HG02759 (cell line): ENCODE measurements at regions not wholly inside any gene's neighbourhood (a gene's known extent, or its start where the extent isn't known, plus 50 kb on each side); places are given as distances from the start of the nearest gene placed in this dataset.

Experiments used
- ATAC-seq: cut with Tn5 transposase; IDR thresholded peaks from one replicate; pipeline ENCODE4 v1.9.1; 2021; ENCODE audit warnings: mild to moderate bottlenecking, moderate library complexity; ENCODE audit not compliant: unreplicated experiment

DNA sequence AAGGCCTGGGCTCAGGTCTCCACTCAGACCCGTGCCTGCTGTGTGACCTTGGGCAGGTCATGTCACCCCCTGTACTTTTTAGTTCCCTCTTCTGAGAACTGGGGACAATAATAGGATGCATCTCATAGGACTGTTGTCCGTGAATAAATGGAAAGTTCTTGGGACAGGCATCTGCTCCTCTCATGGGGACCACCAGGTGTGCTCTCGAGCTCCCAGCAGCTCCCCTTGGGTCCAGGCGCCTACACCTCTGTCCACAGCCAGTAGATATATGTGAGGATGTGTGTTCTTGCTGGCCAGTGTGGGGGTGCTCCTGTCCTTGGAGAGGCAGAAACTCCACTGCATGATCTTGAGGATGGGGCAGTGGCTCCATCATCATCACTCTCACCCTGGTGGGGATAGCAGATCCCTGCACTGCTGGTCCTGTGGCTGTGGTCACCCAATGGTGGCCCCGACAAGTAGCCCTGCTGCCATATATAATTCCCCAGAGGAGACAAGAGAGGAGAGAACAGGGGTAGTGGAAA is 257.6 kb upstream of the TLE3 start:
- no peak for ATAC-seq

DNA sequence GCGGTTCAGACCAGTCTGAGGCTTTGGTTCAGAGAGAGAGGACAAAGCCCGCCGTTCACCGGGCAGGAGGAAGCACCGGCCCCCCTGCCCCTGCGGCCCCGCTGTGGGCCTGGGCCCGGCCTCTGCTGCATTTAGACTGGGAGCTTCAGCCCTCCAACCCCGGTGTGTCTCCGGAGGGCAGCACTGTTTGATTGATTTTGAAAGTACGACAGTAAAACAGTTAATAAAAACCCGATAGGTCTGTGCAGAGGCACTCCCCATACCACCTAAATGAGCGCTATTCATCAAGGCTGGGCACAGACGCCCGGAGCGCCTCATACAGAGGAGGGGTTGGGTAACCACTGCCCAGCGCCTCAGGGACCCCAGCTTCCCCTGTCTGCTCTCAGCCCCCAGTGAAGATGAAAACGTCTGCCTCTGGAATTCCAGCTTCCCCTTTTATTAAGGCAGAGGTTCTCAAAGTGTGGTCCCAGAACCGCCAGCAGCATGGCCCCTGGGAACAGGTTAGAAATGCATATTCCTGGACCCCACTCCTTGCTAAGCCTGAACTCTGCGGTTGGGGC is 256.7 kb upstream of the TLE3 start:
- no peak for ATAC-seq

DNA sequence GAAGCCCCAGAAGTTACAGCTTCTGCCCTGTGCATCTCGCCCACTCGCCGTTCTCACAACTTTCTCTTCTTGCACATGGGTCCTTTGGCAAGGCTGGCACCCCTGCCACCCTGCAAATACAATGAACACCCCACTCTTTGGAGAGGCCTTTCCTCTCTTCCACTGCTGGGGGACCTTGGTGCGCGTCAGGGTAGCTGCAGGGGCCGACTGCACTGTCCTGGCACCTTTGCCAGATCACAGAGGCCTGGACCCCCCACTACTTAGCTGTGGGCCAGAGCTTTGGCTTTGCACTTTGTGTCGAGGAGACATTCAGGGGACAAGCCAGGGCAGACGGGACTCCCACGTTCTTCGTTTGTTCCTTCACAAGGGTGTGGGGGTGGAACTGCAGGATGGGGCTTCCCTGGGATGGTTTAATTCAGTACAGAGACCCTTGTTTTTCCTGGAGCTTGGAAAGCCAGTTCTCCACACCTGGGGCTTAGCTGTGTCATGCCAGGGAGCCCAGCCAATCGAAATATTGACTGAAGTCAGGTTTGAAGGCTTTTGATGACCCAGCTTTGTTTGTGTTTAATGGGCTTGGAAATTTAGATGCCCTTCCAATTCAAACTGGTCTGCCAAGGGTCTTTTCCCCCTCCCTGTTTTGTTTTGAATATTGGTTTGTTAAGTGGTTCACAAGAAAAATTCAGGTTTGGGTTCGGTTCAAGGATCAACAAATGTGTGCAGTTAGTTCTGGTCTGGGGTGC is 256.1 kb upstream of the TLE3 start:
- ATAC-seq, result no peak

DNA sequence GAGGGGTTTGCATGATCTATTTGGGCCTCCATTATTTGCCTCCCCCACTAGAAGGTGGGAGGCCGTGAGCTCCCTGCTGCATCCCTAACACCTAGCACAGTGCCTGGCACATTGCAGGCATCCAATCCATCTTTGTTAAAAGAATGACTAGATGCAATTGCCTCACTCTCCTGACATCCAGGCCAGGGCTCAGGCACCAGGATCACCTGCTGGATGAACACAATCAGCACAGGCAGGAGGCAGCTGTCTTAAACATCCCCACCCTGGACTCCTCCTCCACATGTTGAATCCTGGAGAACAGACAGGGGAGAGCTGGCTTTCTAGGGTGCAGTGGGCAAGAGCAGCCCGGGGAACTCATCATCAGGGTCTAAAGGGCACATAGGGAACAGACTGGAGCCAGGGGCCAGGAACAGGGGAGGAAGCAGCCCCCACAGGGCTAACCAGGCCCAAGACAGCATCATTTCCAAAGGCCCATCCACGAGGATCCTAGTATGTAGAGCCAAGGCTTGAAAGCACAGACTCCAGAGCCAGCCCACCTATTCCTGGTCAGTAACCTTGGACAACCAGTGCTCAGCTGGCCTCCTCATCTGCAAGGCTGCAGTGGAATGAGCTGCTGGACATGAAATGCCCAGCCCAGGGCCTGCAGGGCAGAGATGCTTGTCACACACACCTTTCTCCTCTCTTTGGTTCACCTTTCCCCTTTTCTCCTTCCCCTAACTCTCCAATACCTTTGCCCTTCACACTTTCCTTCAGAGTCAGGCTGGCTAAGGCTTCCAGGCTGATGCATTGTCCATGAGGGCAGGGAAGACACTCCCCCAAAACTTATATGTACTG is 254.4 kb upstream of the TLE3 start:
- ATAC-seq, result no peak

DNA sequence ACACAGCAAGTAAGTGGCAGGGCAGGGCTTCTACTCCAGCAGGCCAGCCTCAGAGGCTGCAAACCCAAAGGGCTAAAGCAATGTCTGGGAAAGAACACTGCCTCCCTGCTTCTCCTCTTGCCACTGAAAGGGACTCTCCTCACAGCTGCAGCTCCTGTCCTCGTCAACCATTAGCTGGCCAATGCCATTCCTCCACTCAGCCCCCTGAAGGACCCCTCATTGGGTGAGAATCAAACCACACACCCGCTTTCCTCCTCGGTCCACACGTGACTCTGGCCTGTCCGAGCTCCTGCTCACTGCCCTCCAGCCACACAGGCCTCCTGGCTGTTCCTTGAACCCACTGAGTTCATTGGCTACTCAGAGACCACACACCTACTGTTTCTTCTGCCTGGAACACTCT is 253.7 kb upstream of the TLE3 start:
- no peak for ATAC-seq

DNA sequence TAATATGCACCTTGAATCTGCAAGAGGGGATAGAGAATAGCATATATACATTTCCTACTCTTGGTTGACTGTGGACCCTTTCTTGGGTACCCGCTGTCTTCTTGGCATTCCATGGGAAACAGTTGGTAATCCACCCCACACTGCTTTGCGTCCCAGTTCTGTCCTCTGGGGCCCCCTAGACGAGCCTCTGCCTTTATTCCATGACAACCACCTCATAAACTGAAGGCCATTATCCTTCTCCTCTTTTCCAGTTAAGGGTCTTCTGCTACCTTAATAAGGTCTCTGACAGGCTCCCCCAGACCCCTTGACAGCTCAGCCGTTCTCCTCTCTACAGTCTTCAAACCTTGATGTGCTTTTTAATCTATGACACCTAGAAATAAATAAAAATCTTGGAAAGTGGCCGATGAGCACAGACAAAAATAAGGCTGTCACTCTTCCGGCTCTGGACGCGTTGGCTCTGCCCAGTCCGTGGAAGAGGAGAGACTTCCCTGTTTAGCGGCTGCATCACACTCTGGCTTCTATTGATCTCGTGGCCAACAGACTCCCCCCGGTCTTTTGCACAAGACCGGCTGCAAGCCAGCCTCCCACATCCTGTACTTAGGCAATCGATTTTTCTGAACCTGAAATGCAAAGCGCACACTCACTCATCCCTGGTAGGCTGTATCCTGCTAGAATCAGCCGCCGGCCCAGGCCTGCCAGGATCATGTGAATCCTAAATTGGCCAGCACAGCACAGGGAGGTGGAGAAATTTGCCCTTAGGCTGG is 251.0 kb upstream of the TLE3 start:
- no peak for ATAC-seq

DNA sequence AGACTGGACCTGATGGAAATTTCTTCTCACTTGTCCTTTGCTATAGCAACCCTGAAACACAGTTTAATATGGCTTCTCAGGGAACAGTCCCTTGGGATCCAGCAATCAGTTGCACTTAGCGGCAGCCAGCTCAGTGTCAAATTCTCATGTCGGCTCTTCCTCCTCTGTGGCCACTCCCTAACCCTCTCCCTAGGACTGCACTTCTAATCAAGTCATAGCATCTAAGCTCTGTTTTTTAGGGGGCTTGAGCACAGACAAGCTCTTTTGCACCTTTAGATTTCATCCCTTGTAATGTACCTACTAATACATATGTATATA is 250.5 kb upstream of the TLE3 start:
- ATAC-seq, result no peak

DNA sequence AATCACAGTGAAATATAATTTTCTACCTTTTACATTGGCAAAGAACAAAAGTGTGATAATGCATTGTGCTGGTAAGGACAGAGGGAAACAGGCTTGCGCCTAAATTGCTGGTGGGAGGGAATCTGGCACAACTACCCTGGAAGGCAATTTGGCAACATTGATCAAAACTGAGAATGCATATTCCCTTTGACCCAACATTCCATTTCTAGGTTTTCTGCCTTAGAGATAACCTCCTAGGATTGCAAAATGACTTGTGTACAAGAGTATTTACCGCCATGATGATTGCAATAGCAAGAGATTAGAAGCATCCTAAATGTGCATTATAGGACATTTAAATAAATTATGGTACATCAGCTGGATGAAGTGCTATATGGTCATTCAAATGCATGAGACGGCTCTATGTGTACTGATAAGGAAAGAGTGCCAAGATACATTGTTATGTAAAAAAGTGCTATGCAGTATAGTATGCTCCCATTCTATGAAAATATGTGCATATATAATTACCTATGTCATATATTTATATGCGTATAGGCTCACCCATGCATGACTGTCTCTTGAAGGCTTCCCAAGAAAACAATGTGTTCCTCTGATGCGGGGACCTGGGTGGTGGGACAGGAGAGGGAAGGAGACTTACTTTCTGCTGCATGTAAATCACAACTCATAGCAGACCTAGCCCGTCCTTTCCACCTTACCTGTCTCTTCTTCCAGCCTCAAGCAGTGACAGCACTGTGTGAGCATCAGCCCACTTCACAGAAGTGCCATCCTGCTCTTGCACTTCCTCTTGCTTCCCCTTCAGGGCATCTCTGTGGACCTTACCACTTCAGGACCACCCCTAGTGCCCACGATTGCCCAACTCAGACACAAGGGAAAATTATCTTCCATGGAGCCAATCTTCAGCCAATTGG is 249.9 kb upstream of the TLE3 start:
- no peak for ATAC-seq

DNA sequence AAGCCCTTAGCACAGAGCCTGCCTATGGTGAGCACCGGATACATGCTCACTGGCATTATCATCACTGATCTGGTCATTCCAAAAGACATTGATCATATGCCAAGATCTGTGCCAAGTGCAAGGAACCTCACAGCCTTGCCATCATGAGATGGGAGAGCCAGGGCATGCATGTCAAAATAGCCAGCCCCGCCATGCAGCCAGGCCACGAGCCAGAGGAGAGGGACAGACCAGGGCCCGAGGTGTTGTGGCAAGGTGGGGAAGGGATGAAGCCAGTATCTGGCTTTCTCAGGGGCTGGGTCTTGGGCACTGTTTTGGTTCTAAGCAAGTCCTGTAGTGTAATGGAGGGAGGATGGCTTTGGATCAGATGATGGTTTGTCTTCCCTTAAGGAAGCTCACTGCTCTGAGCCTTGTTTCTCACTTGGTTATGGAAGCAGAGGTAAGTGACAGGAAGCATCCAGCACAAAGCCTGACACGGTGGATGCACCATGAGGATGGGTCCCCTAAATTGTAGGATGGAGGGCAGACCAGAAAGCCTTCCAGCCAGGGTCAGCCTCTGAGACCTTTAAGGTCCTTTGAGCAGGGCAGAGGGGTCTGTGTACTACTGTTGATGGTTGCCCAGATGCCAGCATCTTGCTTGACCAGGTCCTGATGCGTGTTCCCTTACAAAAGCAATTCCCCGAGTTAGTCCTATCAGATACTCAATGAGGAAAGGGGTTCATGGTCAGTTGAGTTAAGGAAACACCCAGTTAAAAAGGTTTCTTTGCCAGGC is 247.7 kb upstream of the TLE3 start:
- ATAC-seq, result no peak

DNA sequence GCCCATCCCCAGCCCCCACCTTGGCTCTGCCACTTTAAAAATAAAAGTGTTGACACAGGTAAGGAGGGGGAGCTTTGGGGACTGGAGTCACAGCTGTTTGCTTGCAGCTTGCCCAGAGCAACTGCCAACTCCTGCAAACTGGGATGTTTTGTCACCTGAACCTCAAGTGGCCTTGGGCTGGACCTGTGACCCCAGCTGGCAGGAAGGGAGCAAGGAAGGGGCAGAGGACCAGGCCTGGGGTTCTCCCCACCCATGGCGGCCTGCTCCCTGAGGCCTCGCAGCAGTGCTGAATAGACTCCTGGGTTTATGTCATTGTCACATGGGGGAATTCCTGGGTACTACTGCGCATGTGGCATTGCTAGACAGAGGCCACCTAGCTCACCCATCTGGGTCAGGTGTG is 246.9 kb upstream of the TLE3 start:
- no peak for ATAC-seq

DNA sequence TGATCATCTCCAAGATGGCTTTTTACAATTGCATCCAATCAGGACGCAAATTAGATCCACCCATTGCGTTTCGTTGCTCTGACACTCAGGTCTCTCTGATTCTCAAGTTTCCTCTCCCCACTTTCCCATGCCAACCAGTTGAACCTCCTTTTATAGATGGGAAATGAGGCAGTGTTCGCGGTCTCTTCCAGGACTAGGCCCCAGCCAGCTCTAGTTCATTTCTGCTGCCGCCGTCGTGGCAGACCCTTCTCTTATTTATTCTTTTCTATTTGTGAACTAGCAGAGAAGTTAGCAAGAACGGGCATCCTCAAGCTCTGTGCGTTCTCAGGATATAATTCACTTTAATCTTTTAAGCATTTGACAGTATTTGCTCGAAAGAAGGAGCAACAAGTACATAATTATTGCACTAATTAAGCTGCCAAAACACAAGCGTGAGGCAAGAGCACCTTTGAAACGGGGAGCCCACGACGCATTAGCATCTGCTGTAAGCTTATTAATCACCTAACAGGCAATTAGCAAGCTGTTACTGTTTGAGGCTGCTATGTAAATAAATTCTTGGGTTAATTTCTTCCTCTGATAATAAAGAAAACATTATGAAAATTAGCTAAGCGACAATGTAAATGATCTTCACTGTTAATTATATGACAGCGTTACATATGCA is 246.4 kb upstream of the TLE3 start:
- no peak for ATAC-seq

DNA sequence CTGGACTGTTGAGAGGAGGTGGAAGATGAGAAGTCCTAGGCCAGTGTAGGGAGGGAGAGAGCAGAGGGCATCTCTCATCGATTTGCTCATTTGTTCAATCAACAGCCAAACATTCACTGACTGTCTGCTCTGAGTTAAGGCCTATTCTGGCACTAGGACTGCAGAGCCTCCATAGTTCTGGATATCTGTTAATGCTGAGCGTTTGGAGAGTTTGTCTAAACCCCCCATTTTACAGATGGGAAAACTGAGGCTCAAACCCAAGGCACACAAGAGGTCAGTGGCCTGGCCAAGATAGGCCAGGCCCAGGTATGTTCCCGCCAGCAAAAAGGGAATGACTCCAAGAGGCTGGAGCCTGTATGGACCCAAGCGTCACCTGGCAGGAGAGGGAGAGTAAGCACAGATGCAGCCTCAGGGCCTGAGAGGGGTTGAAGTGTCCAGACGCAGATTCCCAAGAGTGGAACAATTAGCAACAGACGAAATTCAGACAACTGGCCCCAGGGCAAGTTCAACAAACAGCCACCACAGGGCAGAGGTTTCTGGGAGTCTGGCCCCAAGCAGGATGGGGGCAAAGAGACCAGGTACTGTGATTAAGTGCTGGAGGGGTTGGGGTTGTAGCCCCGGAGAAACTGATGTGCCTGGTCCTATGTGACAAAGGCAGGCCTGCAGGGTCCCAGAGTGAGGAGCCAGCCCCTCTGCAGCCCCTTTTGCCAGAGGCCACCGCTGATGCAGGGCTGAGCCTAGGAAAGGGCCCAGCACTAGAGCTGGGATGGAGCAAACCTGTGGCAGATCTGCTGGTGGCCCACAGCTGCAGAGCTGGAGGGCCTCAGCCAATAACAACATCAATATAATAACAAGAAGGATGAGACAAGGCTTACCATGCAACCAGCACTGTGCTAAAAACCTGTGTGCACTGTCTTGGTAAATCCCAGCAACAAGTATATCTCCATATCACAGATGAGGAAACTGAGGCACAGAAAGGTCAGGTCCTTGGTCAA is 245.1 kb upstream of the TLE3 start:
- ATAC-seq, result no peak

DNA sequence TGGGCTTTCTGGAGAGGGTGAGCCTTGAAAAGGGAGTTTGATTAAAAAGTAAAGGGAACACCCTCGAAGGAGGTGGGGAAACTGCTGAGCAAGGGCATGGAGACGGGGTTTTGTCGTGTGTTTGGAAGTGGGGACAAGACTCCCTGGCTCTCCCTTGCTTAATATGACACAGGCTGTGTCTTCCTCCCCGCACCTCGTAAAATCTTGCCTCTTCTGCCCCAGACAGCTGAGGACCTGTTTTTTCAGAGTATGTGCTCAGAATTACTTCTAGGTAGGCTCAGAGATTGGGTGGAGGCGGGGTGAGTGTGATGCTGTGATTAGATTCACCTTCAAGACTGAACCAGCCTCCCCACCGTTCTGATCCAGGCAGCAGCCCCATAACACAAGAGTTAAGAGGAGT is 244.4 kb upstream of the TLE3 start:
- ATAC-seq, result no peak

DNA sequence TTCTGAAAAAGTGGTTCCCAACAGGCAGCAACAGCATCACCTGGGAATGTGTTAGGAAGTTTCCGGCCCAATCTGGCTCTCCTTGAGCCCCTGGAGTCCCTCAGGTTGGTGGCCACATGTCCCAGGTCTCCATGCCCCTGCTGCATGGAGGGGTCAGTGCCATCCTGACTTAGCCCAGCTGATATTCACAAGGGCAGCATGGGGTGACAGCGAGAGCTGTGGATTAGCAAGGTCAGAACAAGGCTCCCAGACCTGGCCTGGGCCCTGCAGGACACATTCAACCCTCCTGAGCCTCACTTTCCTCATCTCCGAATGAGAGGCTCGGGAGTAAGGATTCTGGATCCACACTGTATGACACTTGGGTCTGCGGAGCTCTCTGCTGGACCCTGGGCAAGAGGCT is 243.8 kb upstream of the TLE3 start:
- no peak for ATAC-seq

DNA sequence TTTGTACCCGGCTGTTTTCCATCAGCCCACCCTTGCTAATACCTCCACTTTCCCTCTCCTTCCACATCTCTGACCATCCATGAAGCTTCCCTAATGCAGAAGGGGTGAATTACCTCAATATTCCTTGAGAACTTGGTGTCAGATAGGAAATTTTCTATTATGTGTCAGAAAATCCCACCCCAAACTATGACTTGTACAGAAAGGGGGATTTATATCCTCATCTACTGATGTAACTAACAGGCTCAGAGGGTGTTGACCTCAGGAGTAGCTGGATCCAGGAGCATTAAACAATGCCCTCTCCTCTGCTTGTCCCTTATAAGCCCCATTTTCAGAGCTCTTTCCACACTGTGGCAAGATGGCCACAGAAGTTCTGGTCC is 242.8 kb upstream of the TLE3 start:
- ATAC-seq, result no peak

DNA sequence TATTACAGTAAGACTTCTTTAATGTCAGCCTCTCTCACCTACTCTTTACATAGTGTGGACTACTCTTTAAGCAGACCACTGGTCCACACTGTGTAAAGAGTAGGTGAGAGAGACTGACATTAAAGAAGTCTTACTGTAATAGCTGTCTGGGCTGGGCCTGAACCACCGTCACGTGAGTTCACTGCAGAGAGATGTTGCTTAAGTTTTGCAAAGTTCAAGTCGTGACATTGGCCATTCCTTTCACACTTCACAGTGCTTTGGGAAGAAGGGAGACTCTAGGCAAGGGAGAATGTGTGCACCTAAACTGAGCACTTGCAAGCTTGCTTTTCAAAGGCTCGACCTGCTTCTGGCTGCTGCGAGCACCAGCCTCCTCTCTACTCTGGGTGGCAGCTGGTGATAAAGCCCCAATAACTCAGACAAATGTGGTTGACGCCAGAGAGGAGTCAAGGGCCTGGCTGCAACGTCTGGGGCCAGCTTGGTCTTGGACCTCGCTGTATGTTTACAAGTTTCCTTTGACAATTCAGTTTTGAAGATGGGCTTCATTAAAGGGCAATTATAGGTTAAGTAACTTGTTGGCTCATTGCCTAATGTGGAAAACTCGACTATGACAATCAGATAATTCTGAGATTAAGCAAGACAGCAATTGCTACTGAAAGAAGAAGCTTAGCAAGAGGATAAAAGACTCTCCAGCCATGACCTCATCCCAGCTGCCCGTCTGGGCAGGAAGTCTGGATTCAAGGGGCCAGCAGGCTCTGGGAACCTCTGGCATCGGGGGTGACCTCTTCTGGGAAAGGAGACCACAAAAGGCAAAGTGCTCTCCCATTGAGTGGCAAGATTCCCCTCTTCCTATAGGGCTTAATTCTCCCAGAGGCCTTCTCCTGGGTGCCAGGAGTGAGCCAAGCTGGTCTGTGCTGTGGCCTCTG is 242.1 kb upstream of the TLE3 start:
- no peak for ATAC-seq
